HCT116 (cell line): ENCODE measurements at regions not wholly inside any gene's neighbourhood (a gene's known extent, or its start where the extent isn't known, plus 50 kb on each side); places are given as distances from the start of the nearest gene placed in this dataset.

ENCODE experiments used
- ATAC-seq: fragments of 200-7000 bp; cut with Tn5 transposase; 2 replicates; pipeline ENCODE4 v1.9.1; 2020; ENCODE audit warnings: mild to moderate bottlenecking, moderate library complexity
- BruUV-seq: library from RNA; stranded (reverse); fragments of 400-500 nt; replicated peaks from 2 replicates; lab custom pipeline; 2021; lab: Mats Ljungman, UMichigan
- CTCF ChIA-PET: fragments of 300-600 bp; sonication (Branson Sonifier 250); formaldehyde crosslinking; loops from one replicate; lab custom pipeline; 2021; ENCODE audit warnings: antibody characterized with exemption; lab: Charles Lee
- POLR2A ChIA-PET: fragments of 300-600, 350-600 bp; sonication (Branson Sonifier 250); formaldehyde crosslinking; loops from one replicate; lab custom pipeline; 2021; ENCODE audit warnings: antibody characterized with exemption; lab: Charles Lee
- RAD21 ChIA-PET, 2 experiments: fragments of 300-600 bp; sonication (Branson Sonifier 250); formaldehyde crosslinking; loops; one replicate each; lab custom pipeline; 2023; ENCODE audit warnings: low total read pairs in 2 of 2; ENCODE audit not compliant: uncharacterized antibody in 2 of 2, unreplicated experiment in 2 of 2, low non-redundant PET in 1 of 2; lab: Charles Lee
- DNase-seq: peaks from one replicate; pipeline ENCODE4 v3.0.0-alpha.2; 2010; ENCODE audit warnings: low read depth, low spot score
- H2AFZ ChIP-seq: fragments of 200-600 bp; shearing (Covaris generic), sonication (generic); 2 replicates; pipeline ENCODE4 v1.6.1; 2017; ENCODE audit warnings: low read depth, mixed run types, mixed read lengths, antibody characterized with exemption, low read length; ENCODE audit not compliant: poor library complexity, severe bottlenecking
- H3K27ac ChIP-seq: 2 replicates; pipeline ENCODE4 v1.5.1; 2012; ENCODE audit warnings: low read depth, low read length
- H3K27me3 ChIP-seq: fragments of 200-600 bp; sonication (generic); 2 replicates; pipeline ENCODE4 v1.6.1; 2016; ENCODE audit warnings: mixed run types, low read length, mixed read lengths; ENCODE audit not compliant: insufficient read depth
- H3K36me3 ChIP-seq, 2 experiments: fragments of 200-500 bp in 1 of 2; fragments of 200-600 bp in 1 of 2; sonication (Bioruptor generic) in 1 of 2; sonication (generic) in 1 of 2; 2 replicates each; pipeline versions ENCODE4 v1.5.1 to v1.6.1; 2014 to 2016; ENCODE audit warnings: low read length in 2 of 2, inconsistent platforms in 1 of 2, mixed read lengths in 1 of 2, mixed run types in 1 of 2; ENCODE audit not compliant: insufficient read depth in 2 of 2, control insufficient read depth in 1 of 2
- H3K4me1 ChIP-seq, 2 experiments: fragments of 200-600 bp in 1 of 2; sonication (generic) in 1 of 2; 2 replicates each; pipeline versions ENCODE4 v1.5.1 to v1.6.1; 2012 to 2017; ENCODE audit warnings: low read length in 2 of 2, inconsistent platforms in 1 of 2, mild to moderate bottlenecking in 1 of 2, mixed read lengths in 1 of 2, mixed run types in 1 of 2, moderate library complexity in 1 of 2; ENCODE audit not compliant: insufficient read depth in 2 of 2, control insufficient read depth in 1 of 2
- H3K4me2 ChIP-seq: fragments of 200-600 bp; sonication (generic); 2 replicates; pipeline ENCODE4 v1.6.1; 2017; ENCODE audit warnings: mixed run types, low read length, mixed read lengths
- H3K4me3 ChIP-seq, 2 experiments: fragments of 200-600 bp in 1 of 2; sonication (generic) in 1 of 2; replicated peaks in 1 of 2; 2 replicates each; pipeline ENCODE4 v1.5.1; 2011 to 2016; ENCODE audit warnings: low read length in 2 of 2, control low read depth in 1 of 2, low read depth in 1 of 2, mild to moderate bottlenecking in 1 of 2, mixed read lengths in 1 of 2, mixed run types in 1 of 2
- H3K79me2 ChIP-seq: fragments of 200-600 bp; sonication (generic); 2 replicates; pipeline ENCODE4 v1.6.1; 2017; ENCODE audit warnings: mild to moderate bottlenecking, mixed run types, low read length, moderate library complexity, mixed read lengths; ENCODE audit not compliant: insufficient read depth
- H3K9ac ChIP-seq: fragments of 200-600 bp; sonication (generic); 2 replicates; pipeline ENCODE4 v1.6.1; 2016; ENCODE audit warnings: low read length, mixed read lengths
- H3K9me2 ChIP-seq: fragments of 200-600 bp; sonication (generic), shearing (Covaris generic); 2 replicates; pipeline ENCODE4 v1.6.1; 2017; ENCODE audit warnings: mixed run types, mild to moderate bottlenecking, moderate library complexity; ENCODE audit not compliant: insufficient read depth
- H3K9me3 ChIP-seq, 2 experiments: fragments of 200-500 bp in 1 of 2; fragments of 200-600 bp in 1 of 2; sonication (Bioruptor generic) in 1 of 2; sonication (generic) in 1 of 2; 2 replicates each; pipeline ENCODE4 v1.6.1; 2014 to 2017; ENCODE audit warnings: low read length in 2 of 2, mixed read lengths in 2 of 2, inconsistent platforms in 1 of 2, low read depth in 1 of 2, mild to moderate bottlenecking in 1 of 2, mixed run types in 1 of 2, moderate library complexity in 1 of 2; ENCODE audit not compliant: control insufficient read depth in 1 of 2, insufficient read depth in 1 of 2
- H4K20me1 ChIP-seq: fragments of 200-600 bp; sonication (generic), shearing (Covaris generic); 2 replicates; pipeline ENCODE4 v1.6.1; 2017; ENCODE audit warnings: mixed run types, mild to moderate bottlenecking, moderate library complexity; ENCODE audit not compliant: insufficient read depth
- ATF3 ChIP-seq: IDR thresholded peaks from 2 replicates; pipeline ENCODE4 v1.6.1; 2012
- CEBPB ChIP-seq: IDR thresholded peaks from 2 replicates; pipeline ENCODE4 v1.6.1; 2012; ENCODE audit warnings: low read depth
- EGR1 ChIP-seq: IDR thresholded peaks from 2 replicates; pipeline ENCODE4 v1.6.1; 2012; ENCODE audit warnings: low read depth
- EZH2 ChIP-seq: fragments of 200-600 bp; sonication (generic); IDR thresholded peaks from 2 replicates; pipeline ENCODE4 v1.6.1; 2017; ENCODE audit warnings: antibody characterized with exemption, mixed run types
- EZH2phosphoT487 ChIP-seq: fragments of 200-600 bp; IDR thresholded peaks from 2 replicates; pipeline ENCODE4 v1.6.1; 2018; ENCODE audit warnings: antibody characterized with exemption, borderline replicate concordance
- POLR2A ChIP-seq: IDR thresholded peaks from 2 replicates; pipeline ENCODE4 v1.7.0; 2011; ENCODE audit warnings: borderline replicate concordance; ENCODE audit not compliant: insufficient read depth, insufficient read length; ENCODE audit errors: extremely low read depth
- REST ChIP-seq: IDR thresholded peaks from 2 replicates; pipeline ENCODE4 v1.6.1; 2012; ENCODE audit warnings: low read depth
- SIN3A ChIP-seq: IDR thresholded peaks from 2 replicates; pipeline ENCODE4 v1.6.1; 2012; ENCODE audit warnings: low read depth
- SP1 ChIP-seq: IDR thresholded peaks from 2 replicates; pipeline ENCODE4 v1.6.1; 2012; ENCODE audit warnings: low read depth
- SRF ChIP-seq: IDR thresholded peaks from 2 replicates; pipeline ENCODE4 v1.6.1; 2012; ENCODE audit warnings: low read depth
- TCF7L2 ChIP-seq: IDR thresholded peaks from 2 replicates; pipeline ENCODE4 v1.7.0; 2011; ENCODE audit warnings: borderline replicate concordance, inconsistent platforms; ENCODE audit not compliant: insufficient read depth, insufficient read length; ENCODE audit errors: extremely low read depth
- YY1 ChIP-seq: IDR thresholded peaks from 2 replicates; pipeline ENCODE4 v1.6.1; 2011; ENCODE audit warnings: low read length, low read depth, moderate library complexity, mild to moderate bottlenecking; ENCODE audit not compliant: insufficient replicate concordance; ENCODE audit errors: extremely low read depth
- ZFX ChIP-seq: fragments of 450-650 bp; IDR thresholded peaks from 2 replicates; pipeline ENCODE4 v1.6.1; 2017
- intact Hi-C: fragments of 100-400 bp; cut with micrococcal nuclease; formaldehyde crosslinking; loops from 2 replicates; pipeline ENCODE4 v1.10.0; 2022

GRCh38 chr4:18722748-18723191 lies 701.2 kb upstream of the LCORL start:
- no peak for TF ChIP-seq SP1
- no peak for TF ChIP-seq POLR2A
- no peak for TF ChIP-seq SRF
- no peak for TF ChIP-seq ZFX
- no peak for TF ChIP-seq SIN3A
- no peak for TF ChIP-seq CEBPB
- TF ChIP-seq TCF7L2: no peak
- TF ChIP-seq EGR1: no peak
- no peak for TF ChIP-seq YY1
- no peak for TF ChIP-seq EZH2phosphoT487
- TF ChIP-seq EZH2: no peak
- no peak for TF ChIP-seq ATF3
- no peak for TF ChIP-seq REST
- intact Hi-C loops: no loop called here
- Histone ChIP-seq H3K4me1 (no peaks in the 10 kb centered on the region), H3K4me3 (no peak overlapping the region), H3K79me2 (no peaks in the 10 kb centered on the region), H2AFZ (no peak overlapping the region), H3K4me2 (no peak overlapping the region), H3K9ac (no peak overlapping the region), H4K20me1 (no peaks in the 10 kb centered on the region), H3K36me3 (no peaks in the 10 kb centered on the region), H3K9me2 (no peaks in the 10 kb centered on the region), H3K27ac (no peak overlapping the region), H3K27me3 (no peaks in the 10 kb centered on the region), H3K9me3 (no peaks in the 10 kb centered on the region; a peak in 1 of 4 replicates)
- DNase-seq (no peak), ATAC-seq (no peak)
- ChIA-PET CTCF (no interaction called here), RAD21 (no interaction called here), POLR2A (no interaction called here)
- BruUV-seq: no TSS peak
